ENCODE measurements at regions not wholly inside any gene's neighbourhood (a gene's known extent, or its start where the extent isn't known, plus 50 kb on each side); places are given as distances from the start of the nearest gene placed in this dataset.
"Not testable (repeated sequence)": the region's sequence is repeated elsewhere in the genome, so short reads cannot be mapped to it uniquely, and the experiment has no call there.

DNA sequence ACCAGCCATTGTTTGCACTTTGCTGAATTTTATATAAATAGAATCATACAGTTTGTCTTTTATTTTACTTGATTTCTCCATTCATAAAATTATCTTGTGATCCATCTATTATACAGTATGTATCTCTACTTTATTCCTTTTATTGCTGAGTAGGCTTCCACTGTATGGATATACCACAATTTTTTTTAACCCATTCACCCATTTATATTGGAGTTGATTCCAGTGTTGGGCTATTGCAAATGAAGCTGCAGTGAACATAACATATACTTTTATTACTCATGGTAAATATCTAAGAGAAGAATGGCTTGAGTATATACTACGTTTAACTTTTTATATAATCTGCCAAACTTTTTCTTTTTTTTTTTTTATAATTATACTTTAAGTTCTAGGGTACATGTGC lies 463.6 kb downstream of the ETNK1 start:
- DNase-seq, result no peak

DNA sequence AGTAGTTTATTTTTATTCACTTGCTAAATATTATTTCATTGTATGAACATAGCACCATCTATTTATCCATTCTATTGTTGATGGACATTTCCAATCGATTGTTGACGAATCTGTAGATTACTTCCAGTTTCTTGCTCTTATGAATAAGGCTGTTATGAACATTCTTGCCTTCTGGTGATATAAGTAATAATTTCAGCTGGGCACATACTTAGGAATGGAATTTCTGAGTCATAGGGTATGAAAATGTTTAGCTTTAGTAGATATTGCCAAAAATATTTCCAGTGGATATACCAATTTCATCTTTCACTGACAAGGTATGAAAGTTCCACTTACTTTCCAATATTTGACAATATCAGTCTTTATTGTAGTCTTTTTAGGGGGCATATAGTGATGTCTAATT lies 468.5 kb downstream of the ETNK1 start:
- DNase-seq, result no peak

DNA sequence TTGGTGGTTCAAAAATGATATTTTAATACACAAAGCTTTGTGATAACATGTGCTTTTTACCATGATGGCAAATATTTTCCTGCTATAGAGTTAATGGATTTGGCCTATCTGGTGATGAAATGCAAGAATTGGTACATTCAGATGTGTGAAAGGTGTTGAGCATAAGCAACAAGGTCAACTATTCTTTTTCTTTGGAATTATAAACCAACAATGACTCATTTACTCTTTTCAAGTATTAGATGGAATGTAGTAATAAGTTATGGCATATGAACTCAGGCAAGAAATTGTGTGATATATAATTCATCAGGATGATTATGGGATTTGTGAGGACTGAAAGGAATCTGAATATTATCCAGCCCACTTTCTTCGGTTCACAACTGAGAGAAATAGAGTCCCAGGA lies 471.4 kb downstream of the ETNK1 start:
- DNase-seq, result no peak

DNA sequence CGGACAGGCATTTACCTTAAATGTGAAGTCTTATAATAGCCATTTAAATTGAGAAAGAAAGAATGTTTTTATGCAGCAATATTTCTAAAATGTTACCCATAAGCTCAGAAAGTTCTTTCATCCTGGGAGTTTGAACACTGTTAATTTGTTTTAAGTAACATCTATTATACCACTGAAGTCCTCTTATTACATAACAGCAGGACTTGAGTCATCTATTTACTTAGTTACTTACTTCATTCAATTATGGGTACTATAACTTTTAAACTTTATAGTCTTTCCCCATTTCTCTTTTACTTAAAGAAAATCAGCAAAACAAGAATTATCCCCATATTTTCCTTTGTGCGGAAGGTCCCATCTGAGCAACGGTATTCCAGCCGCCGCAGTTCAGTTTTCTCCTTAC lies 473.1 kb downstream of the ETNK1 start:
- no peak for DNase-seq

DNA sequence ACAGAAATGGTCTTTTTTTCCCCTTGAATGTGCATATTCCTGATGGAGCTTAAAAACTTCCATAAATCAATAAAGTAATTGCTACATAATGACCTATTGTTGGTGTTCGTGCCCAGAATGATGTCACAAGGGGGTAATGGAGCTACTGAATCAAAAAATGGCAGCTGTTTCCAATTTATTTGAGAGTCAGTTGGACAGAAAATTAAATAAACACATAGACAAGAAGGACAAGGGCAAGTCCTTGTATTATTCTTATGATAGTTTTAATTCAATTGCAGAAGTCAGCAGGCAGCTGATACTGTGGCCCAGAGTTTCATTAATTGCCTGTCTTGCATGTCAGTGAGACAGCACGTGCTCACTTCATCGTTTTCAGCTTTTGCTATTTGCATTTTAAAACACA lies 473.5 kb downstream of the ETNK1 start:
- peak; percentile 37 for DNase-seq

DNA sequence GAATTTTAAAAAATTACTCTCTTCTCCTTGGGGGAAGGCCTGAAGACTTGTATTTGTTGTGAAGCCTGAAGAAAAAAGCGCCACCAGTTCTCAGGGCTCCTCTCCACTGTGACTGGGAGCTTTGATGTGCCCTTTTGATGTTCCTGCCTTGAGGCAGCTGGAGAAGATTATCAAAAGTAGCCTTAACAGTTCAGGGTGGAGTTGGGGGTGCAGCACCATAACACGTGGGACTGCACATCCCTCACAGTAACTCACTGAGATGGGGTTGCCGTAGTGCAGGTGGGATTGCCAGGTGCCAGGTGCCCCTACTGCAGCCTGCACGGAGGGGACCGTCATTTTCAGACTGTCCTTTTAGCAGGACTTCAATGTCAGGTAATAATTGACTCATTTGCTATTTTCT lies 474.1 kb downstream of the ETNK1 start:
- no peak for DNase-seq

DNA sequence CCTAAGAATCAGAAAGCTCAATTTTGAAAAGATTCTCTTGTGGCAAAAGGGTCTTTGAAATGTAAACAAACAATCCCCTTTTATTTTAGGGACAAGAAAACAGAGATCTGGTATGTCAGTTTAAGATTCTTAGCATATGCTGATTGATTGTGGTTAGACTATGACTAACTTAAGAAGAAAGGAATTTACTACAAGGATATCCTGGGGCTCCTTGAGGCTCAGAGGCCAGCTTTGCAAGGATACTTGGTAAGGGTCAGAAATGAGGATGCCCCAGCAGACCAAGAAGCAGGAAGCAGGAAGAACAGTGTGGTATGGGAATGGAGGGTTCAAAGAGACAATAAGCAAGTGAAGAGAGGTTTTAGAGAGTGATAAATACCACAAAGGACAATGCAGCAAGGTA lies 474.6 kb downstream of the ETNK1 start:
- DNase-seq, result no peak

DNA sequence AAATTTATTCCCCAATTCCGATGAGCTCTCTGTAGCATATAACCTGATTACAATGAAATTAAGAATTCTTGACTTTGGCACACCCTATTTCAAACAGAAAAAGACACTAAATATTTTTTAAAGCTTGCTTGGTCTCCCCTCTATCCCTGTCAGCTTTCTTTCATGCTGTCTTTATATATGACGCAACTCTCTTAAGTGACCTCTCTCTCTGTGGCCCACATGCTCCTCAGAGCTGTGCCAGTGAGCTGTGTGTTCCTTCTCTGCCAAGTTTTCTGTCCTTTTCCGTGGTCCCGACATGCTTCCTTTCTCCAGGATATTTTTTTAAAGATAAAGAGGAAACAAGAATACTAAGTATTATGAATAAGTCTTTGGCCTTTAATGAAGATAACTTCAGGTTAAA lies 484.0 kb downstream of the ETNK1 start:
- DNase-seq, result no peak

DNA sequence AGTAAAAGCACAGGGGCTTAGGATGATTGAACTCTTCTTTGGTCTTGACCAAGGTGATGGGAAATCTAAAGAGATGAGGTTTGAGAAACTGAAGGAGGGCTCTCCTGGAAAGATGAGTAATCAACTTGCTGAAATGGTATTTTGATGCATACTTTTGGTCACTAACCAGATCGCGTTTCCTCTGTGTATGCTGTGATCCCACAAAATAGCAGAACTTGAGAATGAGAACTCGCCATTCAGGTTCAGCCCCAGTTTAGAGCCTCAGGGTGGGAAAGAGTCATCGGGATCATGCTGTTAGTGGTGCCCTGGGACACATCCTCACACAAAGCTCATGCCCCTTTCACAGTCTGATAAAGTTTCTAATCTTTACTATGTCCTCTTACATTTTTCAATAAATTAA lies 488.8 kb downstream of the ETNK1 start:
- DNase-seq, result no peak

DNA sequence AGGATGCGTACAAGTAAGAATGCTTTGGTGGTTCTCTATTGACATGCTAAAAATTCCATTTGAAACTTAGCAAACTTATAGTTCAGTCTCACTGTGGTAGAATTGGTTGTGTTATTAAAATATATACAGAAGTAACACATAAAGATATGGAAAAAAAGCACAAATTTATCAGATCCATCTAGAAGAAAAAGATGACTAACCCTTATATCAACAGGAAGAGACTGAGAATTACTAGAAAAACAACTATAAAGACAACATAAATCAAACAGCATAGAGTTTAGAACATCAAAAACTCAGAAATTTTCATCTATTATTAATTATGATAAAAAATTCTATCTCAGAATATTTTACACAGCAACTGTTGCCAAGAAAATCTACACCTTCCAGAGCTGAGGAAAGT lies 491.0 kb downstream of the ETNK1 start:
- DNase-seq, result no peak

DNA sequence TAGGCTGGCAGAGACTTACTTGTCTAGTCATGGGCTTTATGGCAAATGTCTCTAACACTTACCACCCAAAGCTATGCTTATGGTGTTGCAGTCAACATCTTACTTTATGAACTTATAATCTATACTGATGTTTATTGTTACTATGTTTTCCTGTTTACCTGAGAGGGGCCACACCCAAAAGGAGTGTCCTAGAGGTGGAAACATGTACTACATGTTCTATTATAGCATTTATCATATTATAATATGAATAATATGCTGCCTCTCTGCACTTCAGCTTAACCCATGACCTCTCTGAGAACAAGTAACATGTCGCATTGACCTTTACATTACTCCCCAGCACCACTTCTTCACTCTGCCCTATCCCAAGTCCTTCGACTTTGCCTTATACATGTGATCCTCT lies 501.8 kb downstream of the ETNK1 start:
- no peak for DNase-seq

DNA sequence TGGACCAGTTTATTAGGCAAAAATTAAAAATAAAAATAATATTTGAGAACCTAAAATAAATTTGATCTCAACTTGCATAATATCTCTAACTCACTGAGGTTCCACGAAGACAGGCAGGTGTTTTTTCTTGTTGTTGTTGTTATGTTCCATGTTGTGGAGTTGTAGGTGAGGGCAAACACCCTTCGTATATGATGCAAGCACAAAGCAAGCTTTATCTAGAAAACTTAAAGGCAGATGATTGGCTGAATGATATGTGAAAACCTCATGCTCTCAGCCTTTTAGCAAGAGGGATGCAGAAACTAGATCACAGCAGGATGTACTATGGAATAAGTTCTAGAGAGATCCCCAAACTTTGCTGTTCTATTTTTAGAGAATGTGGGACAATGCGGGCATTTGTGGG lies 502.7 kb downstream of the ETNK1 start:
- DNase-seq, result no peak

DNA sequence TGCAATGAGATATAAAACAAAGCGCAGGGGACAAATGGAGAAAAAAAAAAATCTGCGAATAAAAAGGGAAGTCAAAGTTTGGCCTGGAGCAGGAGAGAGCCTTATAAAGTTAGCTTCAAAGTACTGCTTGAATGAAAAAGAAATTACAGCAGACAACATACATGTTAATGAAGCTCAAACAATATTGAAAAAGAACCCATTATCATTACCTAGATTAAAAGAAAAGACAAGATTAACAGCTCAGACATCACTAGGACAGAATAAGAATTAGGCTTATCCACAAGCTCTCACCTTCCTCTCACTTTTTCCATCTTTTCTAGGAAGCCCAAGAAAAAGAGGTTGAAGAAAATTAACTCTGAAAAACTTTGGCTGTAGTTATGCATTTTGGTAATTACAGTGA lies 503.5 kb downstream of the ETNK1 start:
- DNase-seq, result no peak

DNA sequence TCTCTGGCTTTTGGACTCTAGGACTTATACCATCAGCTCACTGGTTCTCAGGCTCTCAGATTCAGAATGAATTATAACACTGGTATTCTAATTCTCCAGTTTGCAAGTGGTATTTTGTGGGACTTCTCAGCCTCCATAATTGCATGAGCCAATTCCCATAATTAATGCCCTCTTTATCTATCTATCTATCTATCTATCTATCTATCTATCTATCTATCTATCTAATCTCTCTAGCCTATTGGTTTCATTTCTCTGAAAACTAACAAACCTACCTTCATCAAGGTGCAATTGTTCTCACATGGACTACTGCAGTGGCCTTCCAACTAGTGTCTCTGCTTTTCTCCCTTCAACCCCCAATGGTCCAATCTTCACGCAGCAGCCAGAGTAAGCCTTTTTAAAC lies 507.4 kb downstream of the ETNK1 start:
- no peak for DNase-seq

DNA sequence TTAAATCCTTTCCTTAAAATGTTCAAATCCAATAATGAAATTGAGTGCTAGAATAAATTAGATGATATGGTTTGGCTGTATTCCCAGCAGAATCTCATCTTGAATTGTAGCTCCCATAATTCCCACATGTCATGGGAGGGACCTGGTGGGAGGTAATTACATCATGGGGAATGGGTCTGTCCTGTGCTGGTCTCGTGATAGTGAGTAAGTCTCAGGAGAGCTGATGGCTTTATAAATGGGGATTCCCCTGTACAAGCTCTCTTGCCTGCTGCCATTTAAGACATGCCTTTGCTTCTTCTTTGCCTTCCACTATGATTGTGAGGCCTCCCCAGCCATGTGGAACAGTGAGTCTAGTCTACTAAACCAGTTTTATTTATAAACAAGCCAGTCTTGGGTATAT lies 508.5 kb downstream of the ETNK1 start:
- DNase-seq, result no peak

DNA sequence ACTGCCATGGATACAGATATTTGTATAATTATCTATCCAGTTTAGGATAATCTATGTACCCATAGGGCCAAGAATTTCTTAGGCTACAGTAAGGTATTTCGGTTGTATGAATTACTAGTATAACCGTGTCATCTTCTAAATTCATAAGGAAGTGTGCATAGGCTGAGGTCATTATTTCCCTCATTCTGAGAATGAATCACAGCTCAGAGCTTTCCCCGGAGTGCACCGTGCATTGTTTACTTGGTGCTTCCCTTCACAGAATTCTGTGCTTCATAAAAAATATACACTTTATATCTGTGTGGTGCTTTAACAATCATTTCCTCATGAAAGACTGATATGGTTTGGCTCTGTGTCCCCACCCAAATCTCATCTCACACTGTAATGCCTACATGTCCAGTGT lies 514.1 kb downstream of the ETNK1 start:
- DNase-seq, result no peak

DNA sequence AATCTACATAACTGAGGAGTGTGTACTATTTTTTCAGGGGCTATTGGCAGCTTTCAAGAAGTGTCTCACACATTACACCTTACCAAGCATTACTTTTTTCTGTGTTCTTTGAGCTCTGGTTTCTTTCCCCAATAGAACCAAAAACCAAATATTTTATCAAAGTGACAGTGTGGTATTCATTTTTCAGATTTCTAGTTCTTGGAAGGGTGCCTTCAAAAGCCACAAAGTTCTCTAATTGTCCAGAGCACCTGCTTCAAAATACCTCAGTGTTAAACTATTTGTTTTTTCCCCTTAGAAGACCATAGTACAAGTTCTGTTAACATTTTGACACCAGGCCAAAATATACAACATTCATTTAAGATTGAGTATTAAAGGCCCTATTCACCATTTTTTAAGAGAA lies 515.7 kb downstream of the ETNK1 start:
- DNase-seq, result no peak

DNA sequence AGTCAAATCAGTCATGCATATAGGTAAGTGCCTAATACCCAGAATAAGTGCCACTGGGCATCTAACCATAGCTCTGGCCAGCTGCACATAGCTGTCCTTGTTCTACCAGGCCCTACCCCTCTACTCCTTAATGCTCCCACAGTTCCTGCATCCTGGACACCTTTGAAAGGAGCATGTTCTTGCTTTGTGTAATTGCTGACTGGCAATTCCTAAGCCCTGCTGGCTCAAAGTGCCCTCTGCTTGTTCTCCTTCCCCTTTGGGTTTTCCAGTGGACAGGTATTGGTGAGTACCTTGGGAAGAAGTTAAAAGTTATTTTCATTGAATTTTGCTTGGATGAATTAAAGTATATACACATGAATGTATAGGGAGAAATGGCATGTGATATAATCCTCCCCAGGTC lies 516.4 kb downstream of the ETNK1 start:
- DNase-seq, result no peak

DNA sequence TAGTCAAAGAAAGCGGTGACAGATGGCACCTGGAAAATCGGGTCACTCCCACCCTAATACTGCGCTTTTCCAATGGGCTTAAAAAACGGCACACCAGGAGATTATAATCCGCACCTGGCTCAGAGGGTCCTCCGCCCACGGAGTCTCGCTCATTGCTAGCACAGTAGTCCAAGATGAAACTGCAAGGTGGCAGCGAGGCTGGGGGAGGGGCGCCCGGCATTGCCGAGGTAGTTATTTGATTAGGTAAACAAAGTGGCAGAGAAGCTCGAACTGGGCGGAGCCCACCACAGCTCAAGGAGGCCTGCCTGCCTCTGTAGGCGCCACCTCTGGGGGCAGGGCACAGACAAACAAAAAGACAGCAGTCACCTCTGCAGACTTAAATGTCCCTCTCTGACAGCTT lies 521.1 kb downstream of the ETNK1 start:
- not testable (repeated sequence) for DNase-seq

DNA sequence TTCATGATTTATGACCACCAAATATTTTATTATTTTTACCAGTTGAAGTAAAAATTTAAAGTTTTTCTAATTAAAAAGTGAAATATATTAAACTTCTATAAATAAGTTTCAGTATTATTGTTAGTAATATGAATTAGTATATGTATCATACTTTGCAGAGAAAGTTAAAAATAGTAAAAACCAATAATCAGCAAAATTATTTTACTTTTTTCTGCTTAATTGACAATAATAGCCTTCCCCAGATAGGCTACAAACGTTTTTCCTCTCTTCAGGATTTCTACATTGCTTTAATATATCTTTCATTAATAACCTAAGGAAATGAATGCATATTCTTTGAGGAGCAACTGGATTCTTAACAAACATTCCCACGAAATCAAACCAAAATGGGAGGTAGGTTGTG lies 543.5 kb downstream of the ETNK1 start:
- DNase-seq, result no peak

DNA sequence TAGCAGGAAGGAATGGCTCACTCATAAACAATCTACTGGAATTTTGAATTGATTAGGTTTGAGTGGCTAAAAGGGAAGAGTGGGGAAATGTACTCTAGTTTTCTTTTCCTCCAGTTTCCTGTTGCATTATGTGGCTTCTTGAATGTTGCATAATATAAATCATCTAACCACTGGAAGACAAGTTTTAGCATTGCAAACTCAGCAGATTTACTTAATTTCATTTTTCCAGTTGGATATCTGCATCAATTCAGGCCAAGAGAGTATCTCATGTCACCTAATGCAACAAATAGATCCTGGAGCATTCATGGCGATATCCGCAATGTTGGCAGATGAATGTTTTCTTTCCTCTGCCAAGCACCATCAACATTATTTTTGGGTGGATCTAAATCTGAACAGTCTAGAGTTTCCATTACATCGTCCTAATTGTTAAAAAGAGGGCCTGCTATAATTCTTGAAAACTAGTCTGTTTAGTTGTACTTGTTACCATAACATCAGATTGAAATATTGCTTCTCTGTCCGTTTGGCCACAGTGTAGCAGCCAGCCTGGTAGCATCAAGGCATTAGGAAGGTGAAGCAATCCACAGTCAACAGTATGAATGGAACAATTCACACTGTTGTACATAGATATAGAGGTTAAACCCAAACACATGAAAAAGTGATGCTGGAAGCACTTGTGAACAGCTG lies 544.2 kb downstream of the ETNK1 start:
- DNase-seq, result no peak

DNA sequence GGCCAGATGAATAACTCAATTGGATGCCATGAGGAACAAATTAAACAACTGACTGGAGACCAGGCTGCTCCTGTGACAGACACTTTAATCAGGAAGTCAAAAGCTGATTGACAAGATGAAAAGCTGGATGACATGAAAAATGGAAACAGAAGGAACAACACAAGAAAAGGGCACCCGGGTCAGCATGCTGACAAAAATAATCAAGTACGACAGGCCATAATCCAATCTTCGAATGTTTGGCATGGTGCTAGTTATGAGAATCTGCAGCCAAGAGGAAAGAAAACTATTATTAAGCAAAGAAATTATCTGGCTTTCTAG lies 544.7 kb downstream of the ETNK1 start:
- no peak for DNase-seq

DNA sequence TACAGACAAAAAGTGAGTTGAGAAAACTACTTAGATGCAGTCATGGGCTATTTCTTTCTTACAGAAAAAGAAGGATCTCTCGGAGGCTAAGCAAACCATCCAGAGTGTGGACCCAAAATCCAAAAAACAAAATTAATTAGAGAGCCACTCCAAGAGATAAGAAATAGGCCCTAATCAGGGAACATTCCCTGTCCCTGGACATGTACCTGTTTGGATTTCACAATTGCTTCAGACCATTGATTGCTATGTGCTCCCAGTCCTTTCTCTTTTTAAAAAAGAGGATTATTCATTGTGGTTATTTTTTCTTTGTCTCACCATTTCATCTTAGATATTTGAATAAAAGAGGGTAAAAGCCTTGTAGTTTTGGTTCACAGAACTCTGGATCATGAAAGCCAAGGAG lies 549.9 kb downstream of the ETNK1 start:
- DNase-seq, result no peak

DNA sequence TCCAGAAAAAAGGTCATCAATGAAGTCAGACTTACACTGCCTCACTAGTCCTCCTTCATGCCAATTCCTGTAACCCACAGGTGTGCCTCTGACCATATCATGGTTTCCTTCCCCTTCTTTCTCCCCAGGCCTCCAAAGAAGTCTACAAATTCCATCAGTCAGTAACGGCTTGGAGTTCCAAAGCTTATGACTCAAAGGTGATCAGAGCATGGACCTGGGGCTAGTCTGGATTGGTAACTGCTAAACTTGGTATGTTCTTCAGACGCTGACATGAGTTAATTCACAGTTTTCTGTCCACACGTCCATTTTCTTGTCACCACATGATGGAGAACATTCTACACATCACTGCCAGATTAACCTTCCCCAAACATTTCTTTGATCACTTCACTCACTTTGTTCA lies 560.4 kb downstream of the ETNK1 start:
- no peak for DNase-seq

DNA sequence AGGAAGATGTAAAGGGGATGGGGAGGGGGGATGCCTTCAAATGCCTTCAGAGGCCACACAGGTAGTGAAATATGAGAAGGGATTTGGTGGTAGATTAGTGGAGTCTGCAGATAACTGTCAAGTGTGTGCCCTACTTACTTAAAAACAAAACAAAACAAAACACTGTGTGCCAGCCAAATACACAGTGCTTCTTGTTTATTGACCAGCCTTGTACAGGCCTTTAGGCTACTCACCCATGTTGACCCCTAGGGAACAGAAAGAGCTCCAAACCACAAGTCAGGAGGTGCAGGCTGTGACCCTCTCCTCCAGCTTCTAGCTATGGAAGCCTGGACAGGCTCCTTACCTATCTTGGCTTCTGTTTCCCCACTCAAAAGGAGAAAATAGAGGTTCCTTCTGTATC lies 562.0 kb downstream of the ETNK1 start:
- DNase-seq, result no peak

DNA sequence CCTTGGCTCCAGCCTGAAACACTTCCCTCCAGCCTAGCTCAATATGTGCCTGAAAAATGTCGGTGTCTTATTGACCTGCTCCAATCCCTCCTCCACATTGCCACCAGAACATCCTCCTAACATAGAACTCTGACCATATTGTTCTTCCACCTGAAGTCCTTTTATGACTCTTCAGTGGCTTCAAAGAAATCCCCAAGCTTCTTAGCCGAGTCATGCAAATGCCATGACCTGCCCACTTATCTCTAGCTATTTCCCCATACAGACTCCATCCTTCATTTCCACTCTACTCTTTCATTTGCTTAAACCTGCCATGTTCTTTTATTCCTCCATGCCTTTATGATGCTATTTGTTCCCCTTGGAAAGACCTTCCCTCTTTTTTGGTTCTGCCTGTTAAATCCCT lies 568.6 kb downstream of the ETNK1 start:
- DNase-seq, result no peak

All from COR-L47 (cell line).